Endothelial cell of umbilical vein (primary cell): ENCODE measurements at regions not wholly inside any gene's neighbourhood (a gene's known extent, or its start where the extent isn't known, plus 50 kb on each side); places are given as distances from the start of the nearest gene placed in this dataset.

Experiments used
- BruUV-seq: library from RNA; stranded (reverse); fragments of 400-500 nt; replicated peaks from 2 replicates; lab custom pipeline; 2021; lab: Mats Ljungman, UMichigan
- CTCF ChIA-PET: fragments of 300-600, 350-600 bp; sonication (Branson Sonifier 250); formaldehyde crosslinking; loops from one replicate; lab custom pipeline; 2021; ENCODE audit warnings: antibody characterized with exemption, inconsistent platforms; lab: Charles Lee
- POLR2A ChIA-PET: fragments of 300-600, 350-600 bp; sonication (Branson Sonifier 250); formaldehyde crosslinking; loops from one replicate; lab custom pipeline; 2021; ENCODE audit warnings: antibody characterized with exemption, inconsistent platforms; lab: Charles Lee
- DNase-seq: peaks from one replicate; pipeline ENCODE4 v3.0.0-alpha.2; 2011; ENCODE audit warnings: low read depth, low spot score
- FAIRE-seq: peaks from 2 replicates; lab custom pipeline; 2011; peaks lifted over from hg19 to GRCh38; lab: Jason Lieb, UNC
- H2AFZ ChIP-seq: 2 replicates; pipeline ENCODE4 v1.6.0; 2012; ENCODE audit warnings: low read depth, low read length, control low read depth, inconsistent platforms
- H3K27ac ChIP-seq: 2 replicates; pipeline ENCODE4 v1.5.1; 2011; ENCODE audit warnings: low read depth, mild to moderate bottlenecking, control low read depth, low read length, moderate library complexity; ENCODE audit not compliant: insufficient read depth
- H3K27me3 ChIP-seq, 2 experiments: 2 replicates each; pipeline versions ENCODE4 v1.6.0 to v1.6.1; 2011; ENCODE audit warnings: low read length in 2 of 2, mixed read lengths in 1 of 2; ENCODE audit not compliant: control insufficient read depth in 2 of 2, insufficient read depth in 2 of 2
- H3K36me3 ChIP-seq, 2 experiments: 2 replicates in 1 of 2; 3 replicates in 1 of 2; pipeline ENCODE4 v1.5.1; 2011; ENCODE audit warnings: low read length in 2 of 2, mild to moderate bottlenecking in 1 of 2, moderate library complexity in 1 of 2; ENCODE audit not compliant: control insufficient read depth in 2 of 2, insufficient read depth in 2 of 2; ENCODE audit errors: extremely low read depth in 1 of 2
- H3K4me1 ChIP-seq: 3 replicates; pipeline ENCODE4 v1.5.1; 2011; ENCODE audit warnings: mild to moderate bottlenecking, low read length; ENCODE audit not compliant: control insufficient read depth, insufficient read depth; ENCODE audit errors: extremely low read depth
- H3K4me2 ChIP-seq: 2 replicates; pipeline ENCODE4 v1.6.1; 2011; ENCODE audit warnings: low read length, control low read depth, mixed read lengths; ENCODE audit not compliant: insufficient read depth
- H3K4me3 ChIP-seq, 3 experiments: fragments of 200-600 bp in 1 of 3; sonication (generic), shearing (Covaris generic) in 1 of 3; replicated peaks in 1 of 3; 2 replicates each; pipeline ENCODE4 v1.5.1; 2011 to 2016; ENCODE audit warnings: control low read depth in 3 of 3, low read length in 3 of 3, mild to moderate bottlenecking in 2 of 3, inconsistent platforms in 1 of 3, low read depth in 1 of 3, moderate library complexity in 1 of 3; ENCODE audit not compliant: insufficient read depth in 1 of 3
- H3K79me2 ChIP-seq: 2 replicates; pipeline ENCODE4 v1.6.0; 2012; ENCODE audit warnings: low read length, inconsistent platforms; ENCODE audit not compliant: control insufficient read depth, insufficient read depth
- H3K9ac ChIP-seq: replicated peaks from 2 replicates; pipeline ENCODE3; 2011; ENCODE audit warnings: low read length, control low read depth; ENCODE audit not compliant: insufficient read depth; ENCODE audit errors: extremely low read depth
- H3K9me1 ChIP-seq: replicated peaks from 3 replicates; pipeline ENCODE4 v1.6.0; 2011; ENCODE audit warnings: mild to moderate bottlenecking, low read length; ENCODE audit not compliant: control insufficient read depth, insufficient read depth; ENCODE audit errors: extremely low read depth
- H3K9me3 ChIP-seq: replicated peaks from 2 replicates; pipeline ENCODE4 v1.5.1; 2012; ENCODE audit warnings: low read length, inconsistent platforms; ENCODE audit not compliant: control insufficient read depth, insufficient read depth
- H4K20me1 ChIP-seq: replicated peaks from 2 replicates; pipeline ENCODE3; 2011; ENCODE audit warnings: mild to moderate bottlenecking, low read length; ENCODE audit not compliant: control insufficient read depth, insufficient read depth; ENCODE audit errors: extremely low read depth
- FOS ChIP-seq: IDR thresholded peaks from 2 replicates; pipeline ENCODE4 v1.6.1; 2011; ENCODE audit warnings: mild to moderate bottlenecking, low read length, moderate library complexity, borderline replicate concordance; ENCODE audit not compliant: insufficient read depth
- GATA2 ChIP-seq: IDR thresholded peaks from 2 replicates; pipeline ENCODE4 v1.7.0; 2011; ENCODE audit warnings: low read depth, mild to moderate bottlenecking, moderate library complexity, mixed read lengths, low read length; ENCODE audit not compliant: insufficient read length, insufficient read depth
- POLR2AphosphoS5 ChIP-seq: IDR thresholded peaks from 2 replicates; pipeline ENCODE4 v1.6.1; 2012; ENCODE audit warnings: low read depth, mild to moderate bottlenecking, control low read depth, low read length, moderate library complexity; ENCODE audit not compliant: insufficient read depth
- dilution Hi-C: fragments of 300-500 bp; cut with MboI; formaldehyde crosslinking; loops from one replicate; pipeline ENCODE4 v1.15.0; 2019; ENCODE audit warnings: low sequenced_read_pairs; ENCODE audit not compliant: extremely low pct_ligation_motif_present
- intact Hi-C: fragments of 100-400 bp; cut with micrococcal nuclease; formaldehyde crosslinking; loops from one replicate; pipeline ENCODE4 v1.10.0; 2022
- TF ChIP-seq, protein P1 (sequence below): IDR thresholded peaks from 2 replicates; pipeline ENCODE4 v1.6.1; 2011; ENCODE audit not compliant: insufficient read depth, insufficient read length
- TF ChIP-seq, protein P2 (sequence below), 2 donors: IDR thresholded peaks; 1 replicate in 1 of 2; 2 replicates in 1 of 2; pipeline ENCODE4 v1.5.1; 2011; ENCODE audit warnings: low read length in 2 of 2, mild to moderate bottlenecking in 2 of 2, moderate library complexity in 2 of 2, control low read depth in 1 of 2, inconsistent platforms in 1 of 2, low read depth in 1 of 2; ENCODE audit not compliant: insufficient read depth in 1 of 2; ENCODE audit errors: extremely low read depth in 1 of 2

DNA sequence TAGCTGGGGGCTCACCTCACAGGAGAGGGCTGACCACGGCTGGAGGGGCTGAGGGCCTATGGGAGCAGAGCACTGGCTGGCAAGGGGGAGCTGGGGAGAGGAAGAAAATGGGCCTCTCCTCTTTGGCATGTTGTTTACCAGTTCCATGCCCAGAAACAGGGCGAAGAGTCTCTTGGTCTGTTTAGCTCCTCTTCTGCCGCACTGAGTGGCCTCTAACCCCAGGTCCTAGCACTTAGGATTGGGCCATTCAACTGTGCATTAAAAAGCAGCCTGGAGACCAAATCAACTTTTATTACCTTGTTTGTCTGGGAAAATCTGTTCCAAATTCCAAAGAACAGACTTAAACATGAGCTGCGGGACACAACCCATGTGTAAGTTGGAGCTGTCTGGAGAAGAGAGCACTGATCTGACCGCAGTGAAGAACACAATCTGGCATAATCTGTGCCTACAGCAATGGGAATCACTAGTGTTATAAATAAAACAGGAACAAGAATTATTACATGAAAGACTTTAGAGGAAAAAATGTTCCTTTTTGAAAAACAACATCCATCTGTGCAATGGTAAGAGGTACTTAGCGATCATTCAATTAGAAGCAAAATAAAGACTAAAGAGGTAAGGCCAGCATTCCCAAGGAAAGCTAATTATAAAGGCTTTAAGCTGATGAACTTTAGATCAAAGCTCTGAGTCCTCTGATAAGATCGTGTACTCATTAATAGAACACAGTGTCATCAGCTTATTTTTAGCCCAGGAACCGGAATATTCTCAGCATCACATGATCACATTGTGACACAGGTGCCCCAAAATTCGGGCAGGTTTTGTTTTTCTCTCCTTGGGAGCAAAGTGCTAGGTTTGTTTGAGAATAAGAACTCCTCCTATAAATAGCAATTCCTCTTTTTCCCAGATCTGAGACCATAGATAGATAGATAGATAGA lies 243.2 kb downstream of the COL4A1 start:
- no peak overlapping the region for H3K27ac ChIP-seq
- no peaks in the 10 kb centered on the region for H3K9me1 ChIP-seq
- H3K9ac ChIP-seq: no peak overlapping the region
- CTCF ChIA-PET: no interaction called here
- DNase-seq: no peak
- intact Hi-C loops: no loop called here
- dilution Hi-C loops: no loop called here
- H4K20me1 ChIP-seq: no peaks in the 10 kb centered on the region
- no peak overlapping the region for H2AFZ ChIP-seq
- H3K9me3 ChIP-seq: no peaks in the 10 kb centered on the region
- H3K4me3 ChIP-seq: no peak overlapping the region
- TF ChIP-seq FOS (no peak), GATA2 (no peak), POLR2AphosphoS5 (no peak)
- TF ChIP-seq, protein P1, sequence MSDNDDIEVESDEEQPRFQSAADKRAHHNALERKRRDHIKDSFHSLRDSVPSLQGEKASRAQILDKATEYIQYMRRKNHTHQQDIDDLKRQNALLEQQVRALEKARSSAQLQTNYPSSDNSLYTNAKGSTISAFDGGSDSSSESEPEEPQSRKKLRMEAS: no peak
- TF ChIP-seq, protein P2, sequence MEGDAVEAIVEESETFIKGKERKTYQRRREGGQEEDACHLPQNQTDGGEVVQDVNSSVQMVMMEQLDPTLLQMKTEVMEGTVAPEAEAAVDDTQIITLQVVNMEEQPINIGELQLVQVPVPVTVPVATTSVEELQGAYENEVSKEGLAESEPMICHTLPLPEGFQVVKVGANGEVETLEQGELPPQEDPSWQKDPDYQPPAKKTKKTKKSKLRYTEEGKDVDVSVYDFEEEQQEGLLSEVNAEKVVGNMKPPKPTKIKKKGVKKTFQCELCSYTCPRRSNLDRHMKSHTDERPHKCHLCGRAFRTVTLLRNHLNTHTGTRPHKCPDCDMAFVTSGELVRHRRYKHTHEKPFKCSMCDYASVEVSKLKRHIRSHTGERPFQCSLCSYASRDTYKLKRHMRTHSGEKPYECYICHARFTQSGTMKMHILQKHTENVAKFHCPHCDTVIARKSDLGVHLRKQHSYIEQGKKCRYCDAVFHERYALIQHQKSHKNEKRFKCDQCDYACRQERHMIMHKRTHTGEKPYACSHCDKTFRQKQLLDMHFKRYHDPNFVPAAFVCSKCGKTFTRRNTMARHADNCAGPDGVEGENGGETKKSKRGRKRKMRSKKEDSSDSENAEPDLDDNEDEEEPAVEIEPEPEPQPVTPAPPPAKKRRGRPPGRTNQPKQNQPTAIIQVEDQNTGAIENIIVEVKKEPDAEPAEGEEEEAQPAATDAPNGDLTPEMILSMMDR (IDR thresholded peaks at IDR 0.05; ENCODE audit: extremely low read depth in 1 of 2, insufficient read depth in 1 of 2, low read depth in 1 of 2, low read length in 2 of 2): no peak
- FAIRE-seq: no peak
- POLR2A ChIA-PET: no interaction called here
- no peak overlapping the region for H3K4me2 ChIP-seq
- no peaks in the 10 kb centered on the region for H3K36me3 ChIP-seq
- BruUV-seq: no TSS peak
- peaks cover 0 to 2% of the 10 kb centered on the region in 2 experiments for H3K27me3 ChIP-seq
- H3K4me1 ChIP-seq: no peaks in the 10 kb centered on the region
- no peaks in the 10 kb centered on the region for H3K79me2 ChIP-seq
